ENCODE measurements at regions not wholly inside any gene's neighbourhood (a gene's known extent, or its start where the extent isn't known, plus 50 kb on each side); places are given as distances from the start of the nearest gene placed in this dataset.

GRCh38 chr2:56478027-56478426, 294.2 kb downstream of the CCDC85A start:
- no peak for TF ChIP-seq CTCF (IDR thresholded peaks at IDR 0.05; ENCODE audit: low read depth, low read length)
- Histone ChIP-seq H3K4me3 (no peak overlapping the region), H3K4me1 (ENCODE audit: low read depth) (peaks cover 13% of the 10 kb centered on the region), H3K27ac (no peak overlapping the region), H3K27me3 (no peaks in the 10 kb centered on the region), H3K36me3 (no peaks in the 10 kb centered on the region), H3K9me3 (ENCODE audit: low read depth) (no peaks in the 10 kb centered on the region)
- DNase-seq (ENCODE audit: low read depth in 1 of 2, low spot score in 1 of 2) = no peak

- TF ChIP-seq CTCF (IDR thresholded peaks at IDR 0.05; ENCODE audit: low read depth, low read length) = no peak
- Histone ChIP-seq H3K4me1 (ENCODE audit: low read depth) (no peaks in the 10 kb centered on the region), H3K27ac (no peak overlapping the region), H3K36me3 (no peaks in the 10 kb centered on the region), H3K27me3 (no peaks in the 10 kb centered on the region), H3K4me3 (no peak overlapping the region), H3K9me3 (ENCODE audit: low read depth) (no peaks in the 10 kb centered on the region)
- DNase-seq (ENCODE audit: low read depth in 1 of 2, low spot score in 1 of 2) = no peak
Measured at GRCh38 chr2:56483081-56483480, 299.3 kb downstream of the CCDC85A start.

GRCh38 chr2:56484906-56485305, 301.1 kb downstream of the CCDC85A start:
- no peak for TF ChIP-seq CTCF (IDR thresholded peaks at IDR 0.05; ENCODE audit: low read depth, low read length)

DNA sequence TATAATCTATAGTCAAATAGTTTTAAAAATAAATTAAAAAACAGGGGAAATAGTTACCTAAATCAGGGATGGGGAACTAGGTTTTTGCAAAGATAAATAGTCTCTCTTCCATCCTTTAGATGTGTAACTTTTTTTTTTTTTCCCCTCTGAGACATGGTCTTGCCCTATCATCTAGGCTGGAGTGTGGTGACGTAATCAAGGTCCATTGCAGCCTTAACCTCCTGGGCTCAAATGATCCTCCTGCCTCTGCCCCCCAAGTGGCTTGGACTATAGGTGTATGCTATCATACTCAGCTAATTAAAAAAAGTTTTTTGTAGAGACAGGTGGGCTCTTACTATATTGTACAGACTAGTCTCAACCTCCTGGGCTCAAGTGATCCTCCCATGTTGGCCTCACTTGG, 316.5 kb downstream of the CCDC85A start:
- Histone ChIP-seq H3K36me3 (no peaks in the 10 kb centered on the region), H3K4me1 (ENCODE audit: low read depth) (no peaks in the 10 kb centered on the region), H3K9me3 (ENCODE audit: low read depth) (no peaks in the 10 kb centered on the region), H3K4me3 (no peak overlapping the region), H3K27ac (no peak overlapping the region), H3K27me3 (no peaks in the 10 kb centered on the region)
- DNase-seq (ENCODE audit: low read depth in 1 of 2, low spot score in 1 of 2) = no peak
- TF ChIP-seq CTCF (IDR thresholded peaks at IDR 0.05; ENCODE audit: low read depth, low read length) = no peak

More at GRCh38 chr2:56484906-56485305, 301.1 kb downstream of the CCDC85A start:
- H3K27ac ChIP-seq = no peak overlapping the region
- H3K4me1 ChIP-seq (ENCODE audit: low read depth) = no peaks in the 10 kb centered on the region
- no peaks in the 10 kb centered on the region for H3K27me3 ChIP-seq
- H3K9me3 ChIP-seq (ENCODE audit: low read depth) = no peaks in the 10 kb centered on the region
- DNase-seq (ENCODE audit: low read depth in 1 of 2, low spot score in 1 of 2) = no peak
- no peaks in the 10 kb centered on the region for H3K36me3 ChIP-seq
- no peak overlapping the region for H3K4me3 ChIP-seq

- H3K4me3 ChIP-seq = no peak overlapping the region
- H3K9me3 ChIP-seq (ENCODE audit: low read depth) = no peaks in the 10 kb centered on the region
- H3K4me1 ChIP-seq (ENCODE audit: low read depth) = no peaks in the 10 kb centered on the region
- DNase-seq (ENCODE audit: low read depth in 1 of 2, low spot score in 1 of 2) = no peak
- H3K27me3 ChIP-seq = no peaks in the 10 kb centered on the region
- H3K36me3 ChIP-seq = no peaks in the 10 kb centered on the region
- TF ChIP-seq CTCF (IDR thresholded peaks at IDR 0.05; ENCODE audit: low read depth, low read length) = no peak
- no peak overlapping the region for H3K27ac ChIP-seq
Measured at GRCh38 chr2:56502616-56503015, 318.8 kb downstream of the CCDC85A start.

DNA sequence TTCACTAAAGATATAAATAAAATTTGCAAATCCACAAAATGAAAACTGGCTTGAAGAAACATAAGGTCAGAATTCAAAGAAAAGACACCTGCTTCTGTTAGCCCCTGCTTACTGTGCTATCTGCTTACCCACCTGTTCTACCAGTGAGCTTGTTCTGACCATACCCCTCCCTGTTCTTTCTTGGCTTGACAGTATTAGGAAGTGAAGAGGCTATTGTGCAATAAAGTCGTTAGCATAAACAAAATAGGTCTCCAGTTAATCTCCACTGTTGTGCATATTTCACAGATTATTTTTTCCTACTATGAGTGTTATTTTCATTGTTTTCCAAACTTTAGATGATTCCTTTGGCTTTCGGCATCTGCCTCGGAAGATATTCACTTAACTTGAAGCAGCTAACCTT, 322.1 kb downstream of the CCDC85A start:
- DNase-seq (ENCODE audit: low read depth in 1 of 2, low spot score in 1 of 2) = no peak
- Histone ChIP-seq H3K4me1 (ENCODE audit: low read depth) (no peaks in the 10 kb centered on the region), H3K9me3 (ENCODE audit: low read depth) (no peaks in the 10 kb centered on the region), H3K36me3 (no peaks in the 10 kb centered on the region), H3K4me3 (no peak overlapping the region), H3K27ac (no peak overlapping the region), H3K27me3 (no peaks in the 10 kb centered on the region)
- no peak for TF ChIP-seq CTCF (IDR thresholded peaks at IDR 0.05; ENCODE audit: low read depth, low read length)

All from cardiac muscle cell (in vitro differentiated cells and primary cell).